ENCODE measurements at regions not wholly inside any gene's neighbourhood (a gene's known extent, or its start where the extent isn't known, plus 50 kb on each side); places are given as distances from the start of the nearest gene placed in this dataset.
A peak's percentile ranks its signal among the peaks of the same experiment; 100 is the strongest.
"Not testable (repeated sequence)": the region's sequence is repeated elsewhere in the genome, so short reads cannot be mapped to it uniquely, and the experiment has no call there.

DNA sequence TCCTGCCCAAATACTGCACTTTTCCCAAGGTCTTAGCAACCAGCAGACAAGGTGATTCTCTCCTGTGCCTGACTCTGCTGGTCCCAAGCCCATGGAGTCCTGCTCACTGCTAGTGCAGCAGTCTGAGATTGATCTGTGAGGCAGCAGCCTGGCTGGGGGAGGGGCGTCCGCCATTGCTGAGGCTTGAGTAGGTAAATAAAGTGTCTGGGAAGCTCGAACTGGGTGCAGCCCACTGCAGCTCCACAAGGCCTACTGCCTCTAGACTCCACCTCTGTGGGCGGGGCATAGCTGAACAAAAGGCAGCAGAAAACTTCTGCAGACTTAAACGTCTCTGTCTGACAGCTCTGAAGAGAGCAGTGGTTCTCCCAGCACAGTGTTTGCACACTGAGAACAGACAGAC is 258.7 kb downstream of the ABCC12 start:
- not testable (repeated sequence) for DNase-seq

DNA sequence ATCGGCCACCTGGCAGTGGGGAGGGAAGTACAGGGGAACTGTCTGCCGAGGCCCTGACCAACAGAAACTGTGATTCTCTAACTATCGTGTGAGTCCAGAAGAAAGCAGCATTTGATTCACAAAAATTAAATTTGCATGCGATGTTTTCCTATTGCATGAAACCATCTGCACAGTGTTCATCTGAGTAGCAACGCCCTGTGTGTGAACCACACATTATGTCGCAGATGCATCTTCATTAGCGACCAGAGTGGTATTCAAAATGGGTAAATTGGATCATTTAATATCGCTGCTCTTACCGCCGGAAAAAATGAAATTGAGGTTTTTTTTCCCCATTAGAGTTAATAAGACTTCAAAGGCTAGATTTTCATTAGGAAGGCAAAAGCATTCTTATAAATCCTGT is 260.6 kb downstream of the ABCC12 start:
- DNase-seq, result no peak

DNA sequence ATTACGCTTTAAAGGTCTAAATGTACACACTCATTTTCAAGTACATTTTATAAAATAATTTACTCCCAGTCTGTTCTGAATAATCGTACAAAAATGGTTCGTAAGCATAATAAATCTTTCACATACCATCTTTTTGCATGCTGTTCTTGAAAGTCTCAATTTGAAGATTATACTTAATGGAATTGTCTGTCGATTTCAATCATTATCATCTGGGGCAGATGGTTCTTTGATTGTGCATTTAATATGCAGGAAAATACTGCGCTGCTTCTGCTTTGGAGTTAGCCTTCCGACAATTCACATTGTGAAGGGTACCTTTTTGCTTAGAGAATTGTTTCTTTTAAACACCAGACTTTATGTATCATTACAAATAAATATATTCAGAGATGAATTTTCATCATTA is 262.8 kb downstream of the ABCC12 start:
- no peak for DNase-seq

DNA sequence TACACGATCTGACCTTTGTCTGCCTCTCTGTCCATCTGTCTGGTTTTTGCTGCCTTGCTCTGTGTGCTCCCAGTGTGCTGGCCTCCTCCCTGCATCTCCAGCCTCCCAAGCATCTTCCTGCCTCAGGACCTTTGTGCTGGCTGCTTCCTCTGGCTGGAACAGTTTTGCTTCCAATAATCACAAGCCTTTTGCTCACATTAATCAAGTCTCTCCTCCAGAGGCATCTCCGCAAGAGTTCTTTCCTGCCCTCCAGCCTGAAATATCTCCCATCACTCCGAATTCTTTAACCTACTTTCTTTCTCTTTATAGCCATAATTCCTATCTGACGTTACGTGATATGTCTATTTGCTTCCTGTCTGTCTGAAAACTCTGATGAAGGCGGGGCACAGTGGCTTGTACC is 267.1 kb downstream of the ABCC12 start:
- no peak for DNase-seq

DNA sequence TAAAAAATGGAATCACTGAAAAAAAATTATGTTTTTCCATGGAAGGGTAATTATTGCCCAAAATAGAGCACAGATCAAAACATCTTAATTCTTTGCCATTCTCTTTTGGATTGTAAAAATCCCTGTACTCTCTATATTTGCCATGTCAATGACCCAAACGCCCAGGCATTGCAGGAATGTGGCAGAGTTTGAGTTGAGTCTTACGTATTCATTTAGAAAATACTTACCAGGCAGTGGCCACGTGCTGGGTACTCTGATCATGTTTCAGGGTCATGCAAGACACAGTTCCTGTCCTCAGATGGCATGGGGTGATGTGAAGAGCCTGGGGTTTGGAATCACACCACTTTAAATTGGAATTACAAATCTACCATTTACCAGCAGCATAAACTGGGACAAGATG is 267.7 kb downstream of the ABCC12 start:
- DNase-seq, result no peak

DNA sequence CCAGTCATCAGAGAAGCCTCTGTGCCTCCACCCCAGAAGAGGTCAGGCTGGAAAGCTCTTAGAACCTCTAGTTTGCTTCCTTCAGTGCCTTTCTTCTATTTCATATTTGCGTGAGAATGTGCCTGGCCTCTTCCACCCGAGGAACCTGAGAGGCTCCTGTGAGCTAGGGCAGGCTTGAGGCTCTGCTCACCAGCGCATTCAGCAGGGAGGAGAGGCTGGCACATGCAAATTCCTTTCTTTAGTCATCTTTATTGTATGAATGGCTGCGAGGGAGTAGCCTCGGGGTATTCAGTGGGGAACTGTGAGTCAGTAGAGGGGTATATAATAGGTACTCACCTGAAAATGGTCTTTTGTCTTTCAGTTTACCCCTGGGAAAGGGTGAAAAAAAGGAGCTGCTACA is 268.3 kb downstream of the ABCC12 start:
- DNase-seq, result no peak

DNA sequence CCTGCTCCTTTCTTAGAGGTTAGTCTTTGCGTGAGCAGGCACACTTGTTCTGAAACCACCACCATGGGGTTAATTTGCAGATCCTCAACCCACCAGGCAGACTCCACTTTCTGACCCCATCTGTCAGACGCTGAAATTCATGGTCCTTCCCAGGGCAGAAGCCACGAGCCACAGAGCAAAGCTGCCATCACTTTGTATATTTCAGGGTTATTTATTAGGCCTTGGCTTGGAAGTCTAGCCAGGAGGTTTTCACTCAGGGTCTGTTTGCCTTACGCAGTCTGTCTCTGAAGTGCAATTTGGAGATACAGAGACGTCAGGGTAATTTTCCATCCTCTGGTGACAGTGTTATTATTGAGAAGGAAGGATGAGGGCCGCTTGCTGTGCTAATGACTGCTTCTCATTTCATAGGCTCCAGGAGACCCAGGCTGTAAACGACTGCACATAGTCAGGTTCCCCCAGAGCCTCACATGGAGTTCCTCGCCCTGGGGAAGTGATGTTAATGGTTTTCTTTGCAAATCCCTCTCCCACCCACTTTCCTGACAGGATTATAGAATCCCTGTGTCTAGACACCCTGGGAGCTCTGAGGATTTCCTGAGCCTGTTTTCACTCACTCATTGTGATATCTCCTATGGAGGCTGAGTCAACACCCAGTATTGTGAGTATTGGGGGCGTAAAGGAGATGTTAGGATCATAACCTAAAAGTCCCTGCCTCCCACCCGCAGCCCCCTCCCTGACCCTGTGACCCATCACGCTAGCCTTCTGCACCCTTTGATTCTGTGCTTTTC is 269.0 kb downstream of the ABCC12 start:
- peak; percentile 14 for DNase-seq

DNA sequence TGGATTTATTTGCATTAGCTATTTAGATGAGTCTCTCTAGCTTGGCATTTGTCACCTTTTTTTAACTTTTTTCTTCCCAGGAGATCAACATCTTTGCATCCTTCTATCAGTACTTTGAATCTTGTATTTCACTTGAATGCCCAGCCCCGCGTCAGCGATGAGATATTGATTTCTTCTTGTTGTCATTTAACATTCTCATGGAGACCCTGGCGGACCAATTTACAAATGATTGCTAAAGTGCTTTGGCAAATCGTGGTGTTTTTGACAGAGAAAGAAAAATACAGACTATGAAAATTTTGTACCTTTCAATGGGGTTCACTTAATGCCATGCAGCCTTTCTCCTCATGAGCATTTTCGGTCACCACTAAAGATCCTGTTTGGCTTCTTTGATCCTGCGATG is 269.7 kb downstream of the ABCC12 start:
- no peak for DNase-seq

DNA sequence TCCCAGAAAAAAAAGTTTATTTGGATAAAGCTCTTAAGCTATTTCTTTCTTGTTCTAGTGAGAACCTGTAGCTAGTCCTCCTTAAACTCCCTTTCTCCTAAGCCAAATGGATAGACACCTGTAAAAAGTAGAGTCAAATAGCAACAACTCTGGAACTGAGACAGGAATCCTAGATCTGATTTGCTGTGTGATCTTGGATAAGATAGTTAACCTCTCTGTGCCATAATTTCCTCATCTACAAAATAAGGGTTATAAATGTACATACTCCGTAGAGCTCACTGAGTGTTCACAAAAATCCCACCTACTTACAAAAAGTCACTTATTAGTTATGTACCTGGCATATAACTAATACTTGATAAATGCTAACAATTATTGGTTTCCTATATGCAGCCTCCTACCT is 270.3 kb downstream of the ABCC12 start:
- DNase-seq, result no peak

DNA sequence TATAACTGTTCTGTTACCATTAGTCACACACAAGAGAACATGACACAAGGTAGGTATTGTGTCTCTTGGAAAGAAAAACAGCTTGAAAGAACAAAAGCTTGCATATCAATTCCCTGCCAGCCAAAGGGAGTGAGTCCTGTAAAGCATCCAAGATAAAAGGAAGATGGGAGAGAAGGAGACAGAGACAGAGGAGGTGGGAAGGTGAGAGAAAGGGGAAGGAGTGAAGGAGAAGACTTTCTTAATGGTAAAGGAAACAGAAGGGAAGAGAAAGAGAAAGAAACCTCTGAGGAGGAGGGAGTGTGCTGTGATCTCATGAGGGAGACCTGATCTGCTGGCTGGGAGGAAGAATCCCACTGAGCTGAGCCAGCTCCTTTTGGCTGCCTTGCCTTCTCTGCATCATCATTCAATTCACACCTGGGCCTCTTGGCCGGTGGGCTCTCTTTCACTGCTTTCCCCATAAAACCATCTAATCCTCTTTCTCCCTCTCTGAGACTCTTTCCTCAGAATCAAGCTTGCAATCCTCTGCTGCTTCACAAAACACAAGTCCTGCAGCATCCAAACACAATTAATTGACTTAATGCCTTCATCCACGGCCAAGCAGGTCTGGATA is 271.6 kb downstream of the ABCC12 start:
- DNase-seq, result no peak

DNA sequence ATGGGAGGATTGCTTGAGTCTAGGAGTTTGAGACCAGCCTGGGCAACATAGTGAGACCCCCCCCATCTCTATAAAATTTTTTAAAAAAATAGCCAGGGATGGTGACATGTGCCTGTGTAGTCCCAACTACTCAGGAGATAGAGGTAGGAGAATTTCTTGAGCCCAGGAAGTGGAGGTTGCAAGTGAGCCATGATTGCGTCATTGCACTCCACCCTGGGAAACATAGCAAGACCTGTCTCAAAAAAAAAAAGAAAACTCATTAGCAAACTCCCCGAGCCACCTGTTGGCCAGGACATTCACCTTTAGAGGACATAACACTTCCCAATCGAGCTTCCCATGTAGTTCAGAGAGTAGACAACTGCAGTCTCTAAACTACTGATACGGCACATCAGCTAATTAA is 274.2 kb downstream of the ABCC12 start:
- no peak for DNase-seq

DNA sequence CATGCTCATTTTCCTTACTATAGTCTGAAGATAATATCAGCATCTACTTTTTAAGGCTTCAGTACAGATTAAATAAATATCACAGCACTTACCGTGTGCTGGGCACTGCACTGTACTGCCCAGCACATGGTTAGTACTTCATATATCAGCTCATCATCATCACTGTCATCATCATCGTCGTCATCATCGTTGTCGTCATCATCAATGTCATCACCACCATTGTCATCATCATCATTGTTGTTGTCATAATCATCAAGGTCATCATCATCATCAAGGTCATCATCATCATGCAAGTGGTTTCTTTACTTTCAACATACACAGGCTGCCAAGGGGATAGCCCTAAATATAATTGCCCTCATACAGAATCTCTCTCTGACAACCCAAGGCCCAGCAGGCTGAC is 275.1 kb downstream of the ABCC12 start:
- no peak for DNase-seq

DNA sequence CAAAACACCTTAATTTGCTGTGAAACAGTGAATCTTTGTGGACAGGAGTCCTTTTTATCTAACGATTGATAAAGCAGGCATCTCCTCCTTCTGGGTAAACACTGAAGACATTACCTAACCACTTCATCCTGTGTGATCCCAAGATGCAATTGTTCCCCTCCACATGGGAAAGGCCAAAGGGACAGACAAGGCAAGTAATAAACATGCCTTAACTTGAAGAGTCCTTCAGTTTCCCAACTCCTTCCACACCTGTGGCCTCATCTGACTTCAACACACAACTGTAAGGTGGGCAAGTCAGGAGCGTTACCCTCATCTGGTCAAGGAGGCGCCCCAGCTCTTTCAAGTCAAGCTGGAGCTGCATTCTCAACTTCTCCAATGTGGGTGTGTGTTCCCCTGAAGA is 278.6 kb downstream of the ABCC12 start:
- no peak for DNase-seq

DNA sequence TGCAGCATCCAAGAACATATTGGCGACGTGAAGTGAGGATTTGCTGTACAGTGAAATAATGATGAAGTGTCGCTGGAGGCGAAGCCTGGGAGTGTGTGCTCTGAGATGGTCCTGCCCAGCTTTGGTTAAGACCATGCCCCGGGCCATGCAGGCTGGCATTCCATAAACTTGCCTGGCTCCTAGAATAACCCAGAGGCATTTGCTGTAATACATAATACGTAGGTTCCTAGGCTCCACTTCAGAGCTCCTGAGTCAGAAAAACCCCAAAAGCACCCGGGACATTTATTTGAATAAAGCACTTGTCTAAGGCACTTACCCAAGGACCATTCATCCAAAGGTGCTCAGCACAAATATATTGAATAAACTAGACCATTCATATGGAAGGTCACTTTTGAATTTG is 279.3 kb downstream of the ABCC12 start:
- no peak for DNase-seq

DNA sequence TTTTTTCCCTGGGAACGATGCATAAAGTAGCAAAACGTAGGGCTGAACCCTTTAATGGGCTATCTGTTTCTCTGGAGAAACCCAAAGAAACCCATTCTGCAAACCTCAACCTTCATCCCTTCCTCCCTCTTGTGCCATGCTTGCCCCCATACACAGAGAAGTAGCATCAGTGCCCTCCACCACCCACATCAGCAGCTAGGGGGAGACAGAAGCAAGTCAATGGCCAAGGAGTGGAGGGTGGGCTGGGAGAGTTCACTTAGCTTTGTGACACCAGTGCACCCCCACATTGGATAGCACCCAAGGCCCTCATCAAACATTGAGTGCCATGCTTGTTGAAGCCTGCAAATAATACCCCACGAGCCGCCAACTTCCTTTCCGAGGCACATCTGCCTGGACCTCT is 282.4 kb downstream of the ABCC12 start:
- DNase-seq, result no peak

DNA sequence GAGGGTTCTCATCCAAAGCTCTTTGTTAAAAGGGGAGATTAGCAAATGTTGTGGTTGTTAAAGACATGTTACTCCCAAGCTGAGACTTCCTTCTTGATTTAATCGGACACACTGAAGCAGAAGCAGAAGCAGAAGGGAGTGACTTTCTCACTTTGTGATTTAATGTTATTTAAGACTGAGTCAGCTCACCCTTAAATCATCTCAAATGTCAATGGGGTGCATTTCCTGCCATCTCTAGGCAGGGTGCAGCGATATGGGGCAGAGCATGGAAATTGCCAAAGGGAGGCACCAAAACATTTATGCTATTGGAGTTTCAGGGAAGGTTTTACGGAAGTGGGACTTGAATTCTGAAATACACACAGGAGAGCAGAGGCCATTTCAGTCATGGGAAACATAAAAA is 283.6 kb downstream of the ABCC12 start:
- no peak for DNase-seq

DNA sequence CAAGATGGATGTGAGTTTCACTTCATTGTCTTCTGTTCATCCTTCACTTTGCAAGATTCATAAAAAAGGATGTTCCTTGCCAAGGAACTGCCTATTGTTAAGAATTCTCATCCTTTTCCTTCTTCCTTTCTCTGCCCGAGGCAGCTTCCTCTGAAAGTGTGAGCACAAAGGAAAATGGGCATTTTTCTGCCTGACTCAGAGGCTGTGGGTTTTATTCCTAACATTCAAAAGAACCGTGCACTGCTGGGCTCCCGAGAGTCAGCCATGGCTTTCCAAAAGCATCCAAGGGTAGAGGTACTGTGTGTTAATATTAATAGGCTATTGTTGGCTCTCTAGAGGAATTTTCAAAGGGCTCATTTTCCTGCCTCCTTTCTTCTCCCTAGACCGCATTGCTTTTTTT is 289.4 kb downstream of the ABCC12 start:
- no peak for DNase-seq

DNA sequence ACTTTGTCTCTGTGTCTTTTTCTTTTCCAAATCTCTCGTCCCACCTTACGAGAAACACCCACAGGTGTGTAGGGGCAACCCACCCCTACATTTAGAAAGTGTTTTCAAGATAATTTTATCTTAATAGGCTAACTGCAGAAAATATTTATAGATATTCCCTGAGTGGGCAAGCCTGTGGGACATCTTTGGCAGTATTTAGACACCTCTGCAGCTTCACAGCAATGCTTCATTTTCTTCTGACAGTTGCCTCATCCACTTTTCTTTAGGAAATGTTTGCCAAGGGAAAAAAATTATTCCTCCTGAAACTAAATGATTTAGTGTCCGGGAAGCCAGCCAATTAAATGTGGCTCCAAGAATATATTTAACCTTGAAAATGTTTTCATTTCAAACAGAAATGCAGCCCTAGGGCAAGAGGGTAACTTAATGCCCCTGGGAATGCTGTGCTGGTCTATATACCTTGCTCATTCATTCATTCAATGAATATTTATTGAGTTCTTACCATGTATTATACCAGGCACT is 290.4 kb downstream of the ABCC12 start:
- DNase-seq, result no peak

DNA sequence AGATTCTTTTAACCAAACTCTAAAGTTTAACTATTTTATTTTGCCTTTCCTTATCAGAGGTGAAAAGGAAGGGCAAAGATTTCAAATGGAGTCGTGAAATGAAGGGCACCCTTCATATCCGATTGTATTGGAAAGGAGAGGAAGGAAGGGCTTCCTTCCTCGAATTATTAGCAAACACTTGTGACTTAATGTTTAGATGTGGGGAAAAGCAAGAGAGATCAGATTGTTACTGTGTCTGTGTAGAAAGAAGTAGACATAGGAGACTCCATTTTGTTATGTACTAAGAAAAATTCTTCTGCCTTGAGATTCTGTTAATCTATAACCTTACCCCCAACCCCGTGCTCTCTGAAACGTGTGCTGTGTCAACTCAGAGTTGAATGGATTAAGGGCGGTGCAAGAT is 291.5 kb downstream of the ABCC12 start:
- DNase-seq, result not testable (repeated sequence)

DNA sequence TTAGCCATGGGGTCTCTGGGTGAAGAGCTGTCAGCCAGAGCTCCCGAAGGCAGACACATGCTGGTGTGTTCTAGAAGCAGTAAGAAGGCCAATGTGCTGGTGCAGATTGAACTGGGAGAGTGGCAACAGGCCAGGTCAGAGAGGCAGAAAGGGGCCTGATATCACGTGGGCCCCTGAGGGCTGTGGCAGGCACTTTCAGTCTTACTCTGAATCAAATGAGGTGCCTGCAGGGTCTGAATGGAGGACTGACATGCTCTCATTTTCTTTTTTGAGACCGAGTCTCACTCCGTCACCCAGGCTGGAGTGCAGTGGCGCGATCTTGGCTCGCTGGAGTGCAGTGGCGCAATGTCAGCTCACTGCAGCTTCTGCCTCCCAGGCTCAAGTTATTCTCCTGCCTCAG is 293.8 kb downstream of the ABCC12 start:
- DNase-seq, result no peak

DNA sequence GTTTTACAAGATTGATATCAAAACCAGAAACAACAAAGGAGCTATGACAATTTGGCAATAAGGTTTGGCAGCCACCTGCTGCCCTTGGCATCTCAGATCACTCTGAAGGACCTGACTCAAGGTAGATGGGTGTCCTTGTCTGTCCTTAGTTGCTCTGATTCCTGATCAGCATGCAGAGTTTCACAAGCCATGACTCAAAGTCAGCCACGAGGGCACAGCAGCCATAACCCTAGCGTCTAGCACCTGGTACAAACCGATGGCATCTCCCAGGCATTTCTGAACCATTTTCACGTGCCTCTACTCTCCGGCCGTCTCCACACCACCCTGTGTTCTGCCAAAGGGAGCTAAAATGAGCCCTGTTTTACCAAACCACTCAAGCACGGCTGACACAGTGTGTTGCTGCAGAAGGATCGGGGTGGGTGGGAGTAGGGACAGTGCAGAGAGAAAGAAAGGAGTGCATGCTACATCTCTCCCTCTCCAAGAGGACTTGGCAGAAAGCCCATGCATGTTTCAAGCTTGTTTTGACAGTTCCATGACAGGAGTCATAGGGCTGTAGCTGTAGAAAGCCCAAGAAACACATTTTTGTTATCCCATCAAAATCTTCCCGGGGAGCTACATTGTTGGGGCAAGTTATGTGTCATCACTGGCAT is 297.3 kb downstream of the ABCC12 start:
- no peak for DNase-seq

DNA sequence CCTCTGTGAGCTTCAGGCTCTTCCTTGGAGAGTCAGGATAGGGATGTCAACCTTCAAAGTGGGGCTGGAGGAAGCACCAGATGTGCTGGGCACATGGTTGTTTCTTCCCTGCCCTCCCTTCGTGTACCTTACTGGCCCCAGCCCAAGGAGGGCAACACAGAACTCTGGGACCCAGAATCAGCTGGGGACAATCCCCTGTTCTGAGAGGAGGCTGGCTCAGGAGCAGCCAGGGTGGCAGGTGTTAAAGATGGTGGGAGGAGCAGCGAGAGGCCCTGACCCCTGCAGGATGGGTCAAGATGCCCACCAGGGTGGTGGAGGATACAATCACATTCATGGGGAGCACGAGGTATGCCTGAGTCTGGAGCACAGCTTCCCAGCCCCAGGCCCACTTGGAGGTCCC is 300.4 kb downstream of the ABCC12 start:
- DNase-seq, result no peak

DNA sequence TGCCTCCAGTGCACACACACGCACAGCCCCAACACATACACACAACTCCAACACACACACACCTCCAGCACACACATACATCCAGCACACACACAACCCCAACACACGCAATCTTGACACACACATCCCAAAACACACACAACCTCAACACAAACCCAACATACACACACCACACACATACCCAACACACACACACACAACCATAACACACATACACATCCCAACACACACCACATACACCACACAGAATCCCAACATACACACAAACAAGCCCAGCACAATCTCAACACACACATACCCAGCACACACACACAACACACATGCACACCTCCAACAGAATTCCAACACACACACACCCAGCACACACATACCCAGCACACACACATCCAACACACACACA is 301.1 kb downstream of the ABCC12 start:
- no peak for DNase-seq

DNA sequence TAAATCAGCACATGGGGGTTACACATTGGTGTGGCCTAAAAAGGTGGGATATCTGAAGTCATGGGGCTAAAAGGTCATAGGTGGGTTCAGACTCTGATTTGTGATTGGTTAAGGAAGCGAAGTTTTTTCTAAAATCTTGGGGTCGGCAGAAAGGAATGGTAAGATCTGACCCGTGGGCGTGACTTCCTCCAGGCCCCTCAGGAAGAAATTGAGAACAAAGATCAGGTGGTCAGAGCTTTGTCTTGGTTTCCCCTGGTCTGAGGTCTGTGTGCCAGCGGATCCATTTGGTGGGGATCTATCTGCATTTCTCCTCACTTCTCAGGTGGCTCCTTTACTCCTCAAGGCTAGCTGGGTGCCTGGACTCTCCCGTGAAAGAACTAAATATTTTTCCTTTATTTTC is 302.8 kb downstream of the ABCC12 start:
- no peak for DNase-seq

Measured in activated CD4-positive, alpha-beta T cell treated with anti-CD3 and anti-CD28 coated beads, Interleukin-10, Interleukin-2, amounts not matched to agents 100 ng/mL and 50 ng/mL, durations not matched to agents 16 hours and 8 hours (primary cell).